Fibroblast of lung (primary cell): ENCODE measurements at regions not wholly inside any gene's neighbourhood (a gene's known extent, or its start where the extent isn't known, plus 50 kb on each side); places are given as distances from the start of the nearest gene placed in this dataset.

Experiments used
- DNase-seq, 2 donors: peaks; one replicate each; pipeline versions ENCODE4 v3.0.0 to v3.0.0-alpha.2; 2010; ENCODE audit warnings: low read depth in 2 of 2
- H2AFZ ChIP-seq: 2 replicates; pipeline ENCODE4 v1.5.1; 2012; ENCODE audit warnings: low read length, control low read depth, inconsistent platforms
- H3K27ac ChIP-seq: 2 replicates; pipeline ENCODE4 v1.5.1; 2011; ENCODE audit warnings: low read length, control low read depth; ENCODE audit not compliant: insufficient read depth
- H3K27me3 ChIP-seq: 2 replicates; pipeline ENCODE4 v1.5.1; 2011; ENCODE audit warnings: mild to moderate bottlenecking, low read length; ENCODE audit not compliant: control insufficient read depth, insufficient read depth
- H3K36me3 ChIP-seq: 2 replicates; pipeline ENCODE4 v1.5.1; 2011; ENCODE audit warnings: low read length; ENCODE audit not compliant: control insufficient read depth, insufficient read depth
- H3K4me1 ChIP-seq: 2 replicates; pipeline ENCODE4 v1.5.1; 2011; ENCODE audit warnings: low read length; ENCODE audit not compliant: control insufficient read depth, insufficient read depth; ENCODE audit errors: extremely low read depth
- H3K4me2 ChIP-seq: 2 replicates; pipeline ENCODE4 v1.5.1; 2011; ENCODE audit warnings: low read length, control low read depth; ENCODE audit not compliant: insufficient read depth; ENCODE audit errors: extremely low read depth
- H3K4me3 ChIP-seq, 4 experiments: fragments of 200-600 bp in 1 of 4; sonication (generic) in 1 of 4; replicated peaks in 1 of 4; 2 replicates each; pipeline ENCODE4 v1.5.1; 2011 to 2016; ENCODE audit warnings: low read length in 4 of 4, low read depth in 3 of 4, mild to moderate bottlenecking in 3 of 4, control low read depth in 2 of 4, inconsistent platforms in 1 of 4, mixed read lengths in 1 of 4; ENCODE audit not compliant: insufficient read depth in 1 of 4; ENCODE audit errors: control extremely low read depth in 1 of 4
- H3K79me2 ChIP-seq: 2 replicates; pipeline ENCODE4 v1.5.1; 2012; ENCODE audit warnings: mild to moderate bottlenecking, low read length, inconsistent platforms; ENCODE audit not compliant: control insufficient read depth, insufficient read depth
- H3K9ac ChIP-seq: 2 replicates; pipeline ENCODE4 v1.5.1; 2011; ENCODE audit warnings: mild to moderate bottlenecking, low read length, control low read depth; ENCODE audit not compliant: insufficient read depth
- H3K9me3 ChIP-seq: 2 replicates; pipeline ENCODE4 v1.5.1; 2012; ENCODE audit warnings: low read depth, low read length; ENCODE audit not compliant: control insufficient read depth, insufficient read depth
- H4K20me1 ChIP-seq: 2 replicates; pipeline ENCODE4 v1.5.1; 2011; ENCODE audit warnings: low read length; ENCODE audit not compliant: control insufficient read depth, insufficient read depth; ENCODE audit errors: extremely low read depth
- CTCF ChIP-seq, 2 donors: IDR thresholded peaks in 1 of 2; conservative IDR thresholded peaks in 1 of 2; 1 replicate in 1 of 2; 2 replicates in 1 of 2; pipeline ENCODE4 v1.5.1; 2011 to 2012; ENCODE audit warnings: low read length in 2 of 2, control low read depth in 1 of 2, inconsistent platforms in 1 of 2, low read depth in 1 of 2, mild to moderate bottlenecking in 1 of 2
- EZH2 ChIP-seq: IDR thresholded peaks from 2 replicates; pipeline ENCODE4 v1.5.1; 2012; ENCODE audit warnings: low read length, control low read depth, mild to moderate bottlenecking; ENCODE audit errors: missing control alignments

DNA sequence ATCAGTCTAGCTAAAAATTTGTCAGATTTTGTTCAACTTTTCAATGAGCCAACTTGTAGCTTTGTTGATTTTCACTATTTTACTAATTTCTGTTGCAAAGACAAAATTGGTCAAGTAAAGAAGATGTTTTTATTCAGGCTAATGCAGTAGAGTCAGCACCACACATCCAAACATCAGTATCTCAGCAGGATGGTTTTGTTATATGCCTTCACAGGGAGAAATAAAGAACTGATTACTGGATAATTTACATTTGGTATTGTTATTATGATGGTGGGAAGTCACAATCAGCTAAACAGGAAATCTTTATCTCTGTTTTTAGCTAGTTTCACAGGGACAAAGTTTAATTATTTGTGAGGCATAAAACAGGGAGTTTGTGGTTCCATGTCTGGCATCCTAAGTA, 713.4 kb downstream of the SLITRK5 start:
- H3K9ac ChIP-seq: no peak overlapping the region
- H3K4me3 ChIP-seq: no peak overlapping the region
- no peaks in the 10 kb centered on the region for H3K36me3 ChIP-seq
- no peak overlapping the region for H3K27ac ChIP-seq
- DNase-seq: no peak
- H3K9me3 ChIP-seq: no peaks in the 10 kb centered on the region
- H4K20me1 ChIP-seq: no peaks in the 10 kb centered on the region
- H3K4me2 ChIP-seq: no peak overlapping the region
- H2AFZ ChIP-seq: no peak overlapping the region
- TF ChIP-seq CTCF (conservative IDR thresholded peaks at IDR 0.05 in 1 of 2, IDR thresholded peaks at IDR 0.05 in 1 of 2; ENCODE audit: low read depth in 1 of 2, low read length in 2 of 2) (no peak), EZH2 (no peak)
- H3K27me3 ChIP-seq: no peaks in the 10 kb centered on the region
- H3K79me2 ChIP-seq: no peaks in the 10 kb centered on the region
- H3K4me1 ChIP-seq: no peaks in the 10 kb centered on the region

DNA sequence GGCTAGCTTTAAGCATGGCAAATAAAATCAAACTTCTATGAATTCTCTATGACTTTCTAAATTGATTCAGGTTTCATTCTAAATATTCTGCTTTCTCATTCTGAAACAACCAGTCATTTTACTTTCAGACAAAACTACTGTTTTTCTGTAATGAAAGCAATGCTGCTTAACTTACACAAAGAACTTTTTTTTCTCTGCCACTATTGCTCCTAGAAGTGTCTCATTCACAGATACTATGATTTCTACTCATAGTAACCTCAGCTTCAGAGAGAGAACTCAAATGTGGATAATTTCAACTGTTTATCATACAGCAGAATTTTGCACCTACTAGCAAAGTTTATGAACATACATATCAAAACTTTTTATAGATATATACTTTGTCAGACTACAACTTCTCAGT, 724.6 kb downstream of the SLITRK5 start:
- H3K27ac ChIP-seq: no peak overlapping the region
- H2AFZ ChIP-seq: no peak overlapping the region
- H3K27me3 ChIP-seq: no peaks in the 10 kb centered on the region
- no peak for TF ChIP-seq CTCF (conservative IDR thresholded peaks at IDR 0.05 in 1 of 2, IDR thresholded peaks at IDR 0.05 in 1 of 2; ENCODE audit: low read depth in 1 of 2, low read length in 2 of 2)
- no peak for TF ChIP-seq EZH2
- no peaks in the 10 kb centered on the region for H3K4me1 ChIP-seq
- no peak overlapping the region for H3K4me3 ChIP-seq
- no peaks in the 10 kb centered on the region for H3K9me3 ChIP-seq
- DNase-seq: no peak
- H4K20me1 ChIP-seq: no peaks in the 10 kb centered on the region
- H3K4me2 ChIP-seq: no peak overlapping the region
- H3K36me3 ChIP-seq: no peaks in the 10 kb centered on the region
- H3K9ac ChIP-seq: no peak overlapping the region
- no peaks in the 10 kb centered on the region for H3K79me2 ChIP-seq

DNA sequence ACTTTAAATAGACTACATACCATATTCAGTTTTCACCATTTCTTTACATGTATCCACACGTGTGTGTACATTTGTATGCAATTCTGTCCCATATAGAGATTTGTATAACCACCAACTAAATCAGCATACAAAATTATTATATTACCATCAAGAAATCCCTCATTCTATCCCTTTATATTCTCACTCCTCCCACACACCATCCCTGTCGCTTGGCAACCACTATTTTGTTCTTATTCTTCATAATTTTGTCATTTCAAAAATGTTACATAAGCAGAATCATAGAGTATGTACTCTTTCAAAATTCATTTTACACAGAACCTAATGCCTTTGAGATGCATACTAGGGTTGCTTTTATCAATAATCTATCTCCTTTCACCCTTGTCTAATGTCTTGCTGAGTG, 740.5 kb downstream of the SLITRK5 start:
- H3K4me2 ChIP-seq: no peak overlapping the region
- H3K36me3 ChIP-seq: no peaks in the 10 kb centered on the region
- H3K4me3 ChIP-seq: no peak overlapping the region
- no peak overlapping the region for H3K9ac ChIP-seq
- no peaks in the 10 kb centered on the region for H3K4me1 ChIP-seq
- no peak overlapping the region for H3K27ac ChIP-seq
- H3K79me2 ChIP-seq: no peaks in the 10 kb centered on the region
- DNase-seq: no peak
- H3K27me3 ChIP-seq: no peaks in the 10 kb centered on the region
- no peak overlapping the region for H2AFZ ChIP-seq
- TF ChIP-seq EZH2 (no peak), CTCF (conservative IDR thresholded peaks at IDR 0.05 in 1 of 2, IDR thresholded peaks at IDR 0.05 in 1 of 2; ENCODE audit: low read depth in 1 of 2, low read length in 2 of 2) (no peak)
- no peaks in the 10 kb centered on the region for H4K20me1 ChIP-seq
- no peaks in the 10 kb centered on the region for H3K9me3 ChIP-seq
